ENCODE measurements at regions not wholly inside any gene's neighbourhood (a gene's known extent, or its start where the extent isn't known, plus 50 kb on each side); places are given as distances from the start of the nearest gene placed in this dataset.

DNA sequence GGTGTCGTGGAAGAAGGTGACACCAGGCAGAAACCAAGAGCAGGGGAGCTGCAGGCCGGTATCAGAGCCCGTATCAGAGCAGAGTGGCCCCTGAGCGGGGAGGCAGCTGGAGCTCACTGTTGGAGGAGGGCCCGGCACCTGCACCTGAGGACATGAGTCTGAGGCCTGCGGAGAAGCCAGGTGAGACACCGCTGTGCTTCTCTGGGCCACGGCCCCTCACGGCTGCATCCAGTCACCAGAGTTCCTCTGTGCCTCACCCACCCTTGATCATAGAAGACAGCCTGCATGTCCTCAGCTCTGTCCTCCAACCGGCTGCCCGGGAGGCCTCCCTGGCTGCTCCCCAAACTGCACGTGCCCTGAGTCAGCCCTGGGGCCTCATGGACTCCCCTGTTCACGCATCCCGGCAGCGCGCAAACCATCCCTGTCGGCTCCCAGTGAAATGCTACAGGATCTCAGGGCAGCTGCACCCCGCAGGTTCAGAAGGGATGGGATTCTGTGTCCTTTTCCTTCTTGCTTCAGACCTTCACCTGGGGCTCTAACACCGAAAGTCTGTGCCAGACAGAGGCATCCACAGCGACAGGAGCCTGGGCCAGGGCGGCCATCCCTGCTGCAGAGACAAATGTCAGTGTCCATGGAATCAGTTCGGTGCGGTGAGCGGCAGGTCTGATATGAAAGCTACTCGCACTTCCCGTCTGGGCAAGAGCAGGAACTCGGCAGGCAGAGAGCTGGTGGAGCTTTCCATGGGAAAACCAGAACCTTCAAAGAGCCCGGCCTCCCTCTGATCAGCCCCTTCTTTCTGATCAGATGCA, 111.9 kb upstream of the FAM20C start:
- Histone ChIP-seq H3K27ac (ENCODE audit: low read depth) (no peak overlapping the region), H3K27me3 (ENCODE audit: insufficient read depth) (no peaks in the 10 kb centered on the region), H2AFZ (no peak overlapping the region), H3K9me2 (ENCODE audit: insufficient read depth) (no peaks in the 10 kb centered on the region), H3K4me3 (no peak overlapping the region), H3F3A (replicated peaks; ENCODE audit: low read depth) (no peaks in the 10 kb centered on the region), H3K79me2 (replicated peaks; ENCODE audit: insufficient read depth) (no peaks in the 10 kb centered on the region), H3K36me3 (ENCODE audit: insufficient read depth) (no peaks in the 10 kb centered on the region), H4K20me1 (replicated peaks; ENCODE audit: insufficient read depth) (no peaks in the 10 kb centered on the region), H3K4me2 (no peak overlapping the region), H3K4me1 (ENCODE audit: insufficient read depth) (peaks cover 7% of the 10 kb centered on the region; the same call in 1 of the 2 replicates)
- TF ChIP-seq, protein P1, sequence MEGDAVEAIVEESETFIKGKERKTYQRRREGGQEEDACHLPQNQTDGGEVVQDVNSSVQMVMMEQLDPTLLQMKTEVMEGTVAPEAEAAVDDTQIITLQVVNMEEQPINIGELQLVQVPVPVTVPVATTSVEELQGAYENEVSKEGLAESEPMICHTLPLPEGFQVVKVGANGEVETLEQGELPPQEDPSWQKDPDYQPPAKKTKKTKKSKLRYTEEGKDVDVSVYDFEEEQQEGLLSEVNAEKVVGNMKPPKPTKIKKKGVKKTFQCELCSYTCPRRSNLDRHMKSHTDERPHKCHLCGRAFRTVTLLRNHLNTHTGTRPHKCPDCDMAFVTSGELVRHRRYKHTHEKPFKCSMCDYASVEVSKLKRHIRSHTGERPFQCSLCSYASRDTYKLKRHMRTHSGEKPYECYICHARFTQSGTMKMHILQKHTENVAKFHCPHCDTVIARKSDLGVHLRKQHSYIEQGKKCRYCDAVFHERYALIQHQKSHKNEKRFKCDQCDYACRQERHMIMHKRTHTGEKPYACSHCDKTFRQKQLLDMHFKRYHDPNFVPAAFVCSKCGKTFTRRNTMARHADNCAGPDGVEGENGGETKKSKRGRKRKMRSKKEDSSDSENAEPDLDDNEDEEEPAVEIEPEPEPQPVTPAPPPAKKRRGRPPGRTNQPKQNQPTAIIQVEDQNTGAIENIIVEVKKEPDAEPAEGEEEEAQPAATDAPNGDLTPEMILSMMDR (conservative IDR thresholded peaks at IDR 0.05; ENCODE audit: low read depth in 2 of 2) = no peak
- TF ChIP-seq EZH2phosphoT487 (IDR thresholded peaks at IDR 0.05; ENCODE audit: unreplicated experiment) (no peak), CREB1 (CRISPR knock-in tag; IDR thresholded peaks at IDR 0.05; ENCODE audit: low read depth) (no peak), ZNF331 (CRISPR knock-in tag; IDR thresholded peaks at IDR 0.05; ENCODE audit: low read depth) (no peak), ZNF114 (CRISPR knock-in tag; IDR thresholded peaks at IDR 0.05) (no peak)
- no peak overlapping the region for H3K27ac Mint-ChIP-seq
- no peak for ATAC-seq
- no peak overlapping the region for H3K4me3 Mint-ChIP-seq
- peaks cover 4% of the 10 kb centered on the region for H3K27me3 Mint-ChIP-seq (ENCODE audit: insufficient read depth, low read depth, poor library complexity)
- DNase-seq (ENCODE audit: low spot score) = no peak
- H3K9me3 Mint-ChIP-seq = no peaks in the 10 kb centered on the region; the same call in 2 of the 3 replicates
- peaks cover 2% of the 10 kb centered on the region; the same call in 1 of the 3 replicates for H3K36me3 Mint-ChIP-seq (ENCODE audit: low read depth)
- peaks cover 35% of the 10 kb centered on the region for H3K4me1 Mint-ChIP-seq

DNA sequence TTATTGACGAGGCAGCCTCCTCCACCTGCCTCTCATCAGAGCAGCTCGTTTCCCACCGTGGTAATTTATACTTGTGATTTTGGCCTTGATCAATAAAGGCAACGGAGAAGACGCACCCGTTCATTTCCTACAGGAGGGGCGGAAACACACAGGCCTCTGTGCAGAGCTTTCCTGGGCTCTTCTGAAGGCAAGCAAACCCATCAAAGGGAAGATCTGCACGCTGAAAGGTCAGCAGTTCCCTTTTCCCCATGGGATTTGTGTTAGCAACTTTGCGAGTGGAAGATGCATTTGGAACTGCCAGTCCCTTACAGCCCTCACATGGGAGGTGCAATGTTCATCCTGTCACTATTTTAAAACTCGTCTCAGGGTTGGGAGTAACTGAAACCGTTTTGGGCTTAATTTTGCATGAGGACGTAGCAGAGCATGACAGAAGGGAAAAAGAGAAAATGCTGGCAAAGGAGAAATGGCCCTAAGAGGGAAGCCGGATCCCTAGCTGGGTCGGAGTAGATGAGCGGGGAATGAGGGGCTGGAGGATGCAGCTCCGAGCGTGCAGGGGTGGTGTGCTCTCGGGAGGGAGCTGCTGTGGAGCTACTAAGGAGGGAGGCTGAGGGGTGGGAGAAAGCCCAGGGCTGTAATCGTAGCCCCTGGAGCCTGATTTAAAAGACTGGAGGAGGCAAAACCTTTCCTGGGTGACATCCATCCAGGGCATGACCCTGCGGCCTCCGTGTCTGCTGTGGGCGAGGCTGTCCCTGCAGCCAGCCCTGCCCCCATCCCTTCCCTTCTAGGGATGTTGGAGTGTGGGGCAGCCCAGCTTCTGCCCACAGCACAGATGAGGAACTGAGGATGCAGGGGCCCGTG, 111.1 kb upstream of the FAM20C start:
- no peak for DNase-seq (ENCODE audit: low spot score)
- TF ChIP-seq EZH2 (IDR thresholded peaks at IDR 0.05; ENCODE audit: low read depth, unreplicated experiment) (no peak), JUNB (IDR thresholded peaks at IDR 0.05; ENCODE audit: unreplicated experiment) (no peak), ZNF331 (CRISPR knock-in tag; IDR thresholded peaks at IDR 0.05; ENCODE audit: low read depth) (no peak), EZH2phosphoT487 (IDR thresholded peaks at IDR 0.05; ENCODE audit: unreplicated experiment) (no peak)
- TF ChIP-seq, protein P2, sequence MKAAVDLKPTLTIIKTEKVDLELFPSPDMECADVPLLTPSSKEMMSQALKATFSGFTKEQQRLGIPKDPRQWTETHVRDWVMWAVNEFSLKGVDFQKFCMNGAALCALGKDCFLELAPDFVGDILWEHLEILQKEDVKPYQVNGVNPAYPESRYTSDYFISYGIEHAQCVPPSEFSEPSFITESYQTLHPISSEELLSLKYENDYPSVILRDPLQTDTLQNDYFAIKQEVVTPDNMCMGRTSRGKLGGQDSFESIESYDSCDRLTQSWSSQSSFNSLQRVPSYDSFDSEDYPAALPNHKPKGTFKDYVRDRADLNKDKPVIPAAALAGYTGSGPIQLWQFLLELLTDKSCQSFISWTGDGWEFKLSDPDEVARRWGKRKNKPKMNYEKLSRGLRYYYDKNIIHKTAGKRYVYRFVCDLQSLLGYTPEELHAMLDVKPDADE (IDR thresholded peaks at IDR 0.05) = no peak
- TF ChIP-seq, protein P1 (conservative IDR thresholded peaks at IDR 0.05; ENCODE audit: low read depth in 2 of 2) = no peak

More for the DNA sequence above, 111.1 kb upstream of the FAM20C start:
- Histone ChIP-seq H3K4me3 (no peak overlapping the region), H3K9me2 (ENCODE audit: insufficient read depth) (no peaks in the 10 kb centered on the region), H4K20me1 (replicated peaks; ENCODE audit: insufficient read depth) (no peaks in the 10 kb centered on the region), H2AFZ (no peak overlapping the region), H3F3A (replicated peaks; ENCODE audit: low read depth) (no peaks in the 10 kb centered on the region), H3K27me3 (ENCODE audit: insufficient read depth) (no peaks in the 10 kb centered on the region), H3K4me2 (no peak overlapping the region), H3K27ac (ENCODE audit: low read depth) (no peak overlapping the region), H3K36me3 (ENCODE audit: insufficient read depth) (no peaks in the 10 kb centered on the region), H3K4me1 (ENCODE audit: insufficient read depth) (peaks cover 7% of the 10 kb centered on the region; the same call in 1 of the 2 replicates), H3K79me2 (replicated peaks; ENCODE audit: insufficient read depth) (no peaks in the 10 kb centered on the region)
- ATAC-seq = peak; percentile 8; the same call in 1 of the 3 replicates
- H3K36me3 Mint-ChIP-seq (ENCODE audit: low read depth) = peaks cover 2% of the 10 kb centered on the region; the same call in 1 of the 3 replicates
- H3K27me3 Mint-ChIP-seq (ENCODE audit: insufficient read depth, low read depth, poor library complexity) = peaks cover 4% of the 10 kb centered on the region
- H3K4me1 Mint-ChIP-seq = peaks cover 35% of the 10 kb centered on the region
- no peak overlapping the region for H3K27ac Mint-ChIP-seq
- H3K9me3 Mint-ChIP-seq = no peaks in the 10 kb centered on the region; the same call in 2 of the 3 replicates
- H3K4me3 Mint-ChIP-seq = no peak overlapping the region; the same call in 2 of the 3 replicates

All from GM23338 (cell line).